SHP77 (cell line): ENCODE measurements at regions not wholly inside any gene's neighbourhood (a gene's known extent, or its start where the extent isn't known, plus 50 kb on each side); places are given as distances from the start of the nearest gene placed in this dataset.
"Not testable (repeated sequence)": the region's sequence is repeated elsewhere in the genome, so short reads cannot be mapped to it uniquely, and the experiment has no call there.

Experiments
- DNase-seq, 2 experiments: peaks; one replicate each; lab custom pipeline; 2025; lab: John Stamatoyannopoulos, UW

- DNase-seq, result not testable (repeated sequence)
These were observed 141.8 kb downstream of the AHR start for GRCh38 chr7:17440025-17440784.

GRCh38 chr7:17440831-17441230, 142.4 kb downstream of the AHR start:
- DNase-seq, result no peak

DNA sequence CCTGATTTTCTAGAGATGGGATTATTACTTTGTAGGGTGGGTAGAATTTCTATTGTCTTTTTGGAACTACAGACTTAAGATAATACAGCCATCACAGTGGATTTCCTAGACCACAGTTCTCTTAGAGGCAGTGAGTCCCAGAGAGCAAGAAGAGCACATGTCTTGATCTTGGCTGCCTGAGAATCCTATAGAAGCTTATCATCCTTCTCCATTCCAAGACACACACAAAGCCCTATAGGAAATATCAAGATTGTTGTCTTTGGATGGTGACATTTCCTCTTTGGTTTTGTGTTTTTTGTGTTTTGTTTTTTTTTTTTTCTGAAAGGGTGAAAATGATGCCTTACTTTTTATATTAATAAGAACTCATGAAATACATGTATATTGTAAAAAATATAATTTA, 143.1 kb downstream of the AHR start:
- no peak for DNase-seq

DNA sequence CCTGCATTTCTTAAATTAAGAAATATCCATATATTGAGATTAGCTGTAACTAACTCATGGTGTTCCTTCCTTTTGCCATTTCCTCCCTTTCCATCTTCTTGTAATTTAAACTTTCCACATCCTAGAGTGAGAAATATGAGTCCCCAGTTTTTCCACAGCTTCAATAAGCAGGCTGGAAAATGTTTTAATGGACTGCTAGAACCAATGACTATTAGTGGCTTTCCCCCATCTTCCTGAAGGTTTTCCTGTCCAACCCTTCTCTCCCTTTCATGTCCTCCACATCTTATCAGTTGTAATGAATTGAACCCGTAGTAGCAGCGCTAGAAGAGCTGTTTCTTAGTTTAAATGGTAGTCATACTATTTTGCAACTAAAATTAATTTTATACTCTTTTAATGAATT, 145.7 kb downstream of the AHR start:
- no peak for DNase-seq

GRCh38 chr7:17444673-17445072, 146.2 kb downstream of the AHR start:
- no peak for DNase-seq

- DNase-seq, result no peak
These were observed 147.9 kb downstream of the AHR start for GRCh38 chr7:17446340-17446739.

- DNase-seq, result no peak
These were observed 149.5 kb downstream of the AHR start for GRCh38 chr7:17447728-17448478.

DNA sequence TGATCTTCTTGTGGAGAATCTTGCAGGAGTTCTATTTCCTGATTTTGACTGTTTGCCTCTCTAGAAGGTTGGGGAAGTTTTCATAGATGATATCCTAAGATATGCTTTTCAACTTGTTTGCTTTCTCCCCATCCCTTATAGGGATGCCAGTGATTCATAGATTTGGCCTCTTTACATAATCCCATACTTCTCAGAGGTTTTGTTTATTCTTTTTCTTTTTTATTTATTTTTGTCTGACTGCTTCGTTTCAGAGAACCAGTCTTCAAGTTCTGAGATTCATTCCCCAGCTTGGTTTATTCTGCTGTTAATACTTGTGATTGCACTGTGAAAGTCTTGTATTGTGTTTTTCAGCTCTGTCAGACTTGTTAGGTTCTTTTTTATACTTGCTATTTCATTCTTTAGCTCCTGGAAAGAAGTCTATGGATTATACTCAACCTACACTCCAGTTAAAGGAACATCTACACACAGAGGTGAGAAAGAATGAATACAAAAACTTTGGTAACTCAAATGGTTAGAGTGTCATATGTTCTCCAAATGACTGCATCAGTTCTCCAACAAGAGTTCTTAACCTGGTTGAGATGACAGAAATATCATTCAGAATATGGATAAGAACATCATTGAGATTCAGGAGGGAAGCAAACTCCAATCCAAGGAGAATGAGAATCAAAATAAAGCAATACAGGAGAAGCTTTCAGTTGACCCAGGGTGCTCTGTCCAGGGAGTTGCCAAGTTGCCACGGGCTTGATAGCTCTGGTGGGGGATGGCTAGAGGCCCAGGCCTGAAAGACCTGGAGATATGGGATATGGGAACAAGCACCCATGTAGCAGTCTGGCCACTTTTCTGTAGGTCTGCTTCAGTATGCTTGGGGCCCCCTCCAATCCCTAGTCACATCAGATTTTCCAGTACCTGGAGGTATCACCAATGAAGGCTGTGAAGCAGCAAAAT, 150.3 kb downstream of the AHR start:
- DNase-seq, result no peak

- DNase-seq, result no peak
These were observed 158.1 kb downstream of the AHR start for GRCh38 chr7:17456541-17456940.

DNA sequence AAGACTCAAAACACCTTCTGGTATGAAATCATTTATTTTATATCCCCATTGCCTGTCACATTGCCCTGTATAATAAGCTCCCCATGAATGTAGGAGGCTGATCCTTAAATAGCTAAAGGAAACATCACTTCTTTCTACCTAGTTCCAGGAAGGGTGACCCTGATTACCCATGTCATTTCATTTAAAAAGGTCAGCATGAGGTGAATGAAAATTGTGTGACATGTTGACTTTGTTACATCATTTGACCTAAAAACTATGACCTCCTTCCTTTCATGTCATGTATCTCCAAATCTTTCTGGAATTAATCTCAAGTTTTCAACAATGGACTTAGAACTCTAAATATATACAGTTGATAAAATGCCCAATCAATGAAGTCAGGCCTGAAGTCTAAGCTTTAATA, 161.5 kb downstream of the AHR start:
- DNase-seq, result no peak

- no peak for DNase-seq
These were observed 162.2 kb downstream of the AHR start for GRCh38 chr7:17460665-17461064.

DNA sequence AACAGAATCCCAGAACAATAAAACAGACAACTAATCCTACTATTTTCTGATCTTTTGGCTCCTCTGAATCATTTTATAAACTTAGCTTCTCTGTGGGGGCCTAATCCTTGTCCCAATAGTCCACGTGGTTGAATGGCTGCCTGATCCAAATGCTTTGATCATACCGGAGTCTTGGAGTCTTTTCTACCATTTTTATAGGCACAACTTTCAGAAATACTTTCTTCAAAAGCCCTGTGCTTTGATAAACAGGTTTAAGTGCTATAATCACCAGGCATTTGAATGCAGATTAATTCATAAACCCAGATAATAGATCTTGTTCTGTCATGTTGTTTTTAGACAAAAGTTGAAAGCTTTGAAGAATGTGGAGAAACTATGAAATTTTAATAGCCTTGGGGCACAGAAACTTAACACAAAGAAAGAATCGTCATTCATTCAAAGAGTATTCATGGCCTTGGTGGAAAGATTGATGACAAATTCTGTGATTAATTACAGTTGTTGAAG, 163.7 kb downstream of the AHR start:
- no peak for DNase-seq

DNA sequence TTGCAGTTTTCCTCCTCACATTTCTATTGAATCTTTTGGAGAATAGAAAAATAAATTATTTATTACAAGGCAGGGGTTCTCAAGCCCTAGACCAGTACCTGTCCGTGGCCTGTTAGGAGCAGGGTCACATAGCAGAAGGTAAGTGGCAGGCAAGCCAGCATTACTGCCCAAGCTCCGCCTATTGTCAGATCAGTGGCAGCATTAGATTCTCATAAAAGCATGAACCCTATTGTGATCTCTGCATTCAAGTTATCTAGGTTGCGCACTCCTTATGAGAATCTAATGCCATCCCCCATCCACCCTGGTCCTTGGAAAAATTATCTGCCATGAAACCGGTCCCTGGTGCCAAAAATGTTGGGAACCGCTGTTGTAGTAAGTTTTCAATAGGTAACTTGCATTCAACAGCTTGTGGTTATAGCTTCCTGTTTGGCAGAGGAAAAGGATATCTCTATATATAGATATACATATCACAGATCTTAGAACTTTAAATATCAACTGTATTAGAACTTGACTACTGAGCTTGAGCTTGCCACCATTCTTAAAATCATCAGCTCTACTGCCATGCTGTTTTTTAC, 165.1 kb downstream of the AHR start:
- no peak for DNase-seq

- no peak for DNase-seq
These were observed 167.8 kb downstream of the AHR start for GRCh38 chr7:17466216-17466615.

GRCh38 chr7:17467386-17467945, 169.0 kb downstream of the AHR start:
- DNase-seq, result no peak

- DNase-seq, result no peak
These were observed 172.9 kb downstream of the AHR start for GRCh38 chr7:17471325-17471724.

- DNase-seq, result no peak
These were observed 174.1 kb downstream of the AHR start for GRCh38 chr7:17472518-17472917.

- DNase-seq, result no peak
These were observed 174.5 kb downstream of the AHR start for GRCh38 chr7:17472939-17473338.

GRCh38 chr7:17474724-17475344, 176.4 kb downstream of the AHR start:
- no peak for DNase-seq

- DNase-seq, result no peak
These were observed 178.7 kb downstream of the AHR start for GRCh38 chr7:17477182-17477581.

DNA sequence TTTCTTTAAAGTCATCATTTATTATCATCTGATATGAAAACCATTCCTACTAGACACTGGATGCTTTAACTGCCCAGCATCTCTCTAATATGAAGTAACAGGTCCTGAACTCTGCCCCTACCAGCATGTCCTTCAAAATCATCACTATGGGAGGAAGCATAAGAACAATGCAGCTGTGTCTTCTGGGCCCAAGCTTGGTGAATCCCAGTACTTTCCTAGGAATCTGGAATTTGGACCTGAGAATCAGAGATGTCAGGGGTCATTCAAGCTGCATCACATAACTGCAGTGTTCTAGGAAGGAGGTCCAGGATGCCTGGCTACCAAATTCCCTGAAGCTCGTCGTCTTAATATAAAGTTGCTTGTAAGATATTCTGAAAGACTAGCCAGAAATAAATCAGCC, 182.7 kb downstream of the AHR start:
- DNase-seq, result no peak
